SK-N-SH (cell line): ENCODE measurements at regions not wholly inside any gene's neighbourhood (a gene's known extent, or its start where the extent isn't known, plus 50 kb on each side); places are given as distances from the start of the nearest gene placed in this dataset.

Experiments
- CTCF ChIA-PET: fragments of 300-600, 350-600 bp; formaldehyde crosslinking; extraction: SDS; loops from one replicate; lab custom pipeline; 2021; lab: Yijun Ruan, JAX
- POLR2A ChIA-PET: fragments of 350-600 bp; sonication (Branson Sonifier 250); formaldehyde crosslinking; extraction: SDS; loops from one replicate; lab custom pipeline; 2020; ENCODE audit warnings: antibody characterized with exemption, inconsistent platforms; lab: Yijun Ruan, JAX
- DNase-seq: peaks from one replicate; pipeline ENCODE4 v3.0.0; 2012
- H2AFZ ChIP-seq: fragments of 200-600 bp; sonication (generic); 2 replicates; pipeline ENCODE4 v1.8.1; 2016; ENCODE audit warnings: antibody characterized with exemption, mild to moderate bottlenecking, low read depth
- H3F3A ChIP-seq: fragments of 200-600 bp; sonication (generic); replicated peaks from 2 replicates; pipeline ENCODE3; 2016; ENCODE audit warnings: antibody characterized with exemption, mild to moderate bottlenecking; ENCODE audit not compliant: insufficient read depth
- H3K27ac ChIP-seq, 2 experiments: fragments of 200-500 bp in 1 of 2; fragments of 200-600 bp in 1 of 2; sonication (Bioruptor generic) in 1 of 2; sonication (generic), shearing (Covaris generic) in 1 of 2; 2 replicates each; pipeline versions ENCODE4 v1.5.1 to v1.6.1; 2014 to 2016; ENCODE audit warnings: low read depth in 2 of 2, inconsistent platforms in 1 of 2, low read length in 1 of 2, mild to moderate bottlenecking in 1 of 2, mixed read lengths in 1 of 2
- H3K27me3 ChIP-seq: fragments of 200-600 bp; sonication (generic), shearing (Covaris generic); 2 replicates; pipeline ENCODE4 v1.6.1; 2016; ENCODE audit warnings: mixed run types; ENCODE audit not compliant: insufficient read depth
- H3K36me3 ChIP-seq, 2 experiments: fragments of 200-500 bp in 1 of 2; fragments of 200-600 bp in 1 of 2; sonication (Bioruptor generic) in 1 of 2; sonication (generic) in 1 of 2; replicated peaks in 1 of 2; 2 replicates each; pipeline versions ENCODE3 to v1.5.1; 2014 to 2016; ENCODE audit warnings: low read length in 1 of 2, mild to moderate bottlenecking in 1 of 2; ENCODE audit not compliant: insufficient read depth in 2 of 2, control insufficient read depth in 1 of 2
- H3K4me1 ChIP-seq, 2 experiments: fragments of 200-500 bp in 1 of 2; fragments of 200-600 bp in 1 of 2; sonication (Bioruptor generic) in 1 of 2; sonication (generic), shearing (Covaris generic) in 1 of 2; 2 replicates each; pipeline versions ENCODE4 v1.5.1 to v1.6.1; 2014 to 2016; ENCODE audit warnings: low read depth in 1 of 2, low read length in 1 of 2, mixed run types in 1 of 2; ENCODE audit not compliant: insufficient read depth in 2 of 2, control insufficient read depth in 1 of 2
- H3K4me2 ChIP-seq: fragments of 200-600 bp; sonication (generic), shearing (Covaris generic); 2 replicates; pipeline ENCODE4 v1.6.1; 2017; ENCODE audit warnings: mixed run types
- H3K4me3 ChIP-seq, 2 experiments: fragments of 200-500 bp in 1 of 2; fragments of 200-600 bp in 1 of 2; sonication (Bioruptor generic) in 1 of 2; sonication (generic), shearing (Covaris generic) in 1 of 2; 2 replicates each; pipeline versions ENCODE4 v1.5.1 to v1.8.1; 2014 to 2016; ENCODE audit warnings: low read depth in 2 of 2, inconsistent platforms in 1 of 2, low read length in 1 of 2, mild to moderate bottlenecking in 1 of 2, mixed read lengths in 1 of 2, moderate library complexity in 1 of 2
- H3K79me2 ChIP-seq: fragments of 200-600 bp; sonication (generic); 2 replicates; pipeline ENCODE4 v1.8.1; 2017; ENCODE audit warnings: mild to moderate bottlenecking; ENCODE audit not compliant: insufficient read depth
- H3K9ac ChIP-seq: fragments of 200-600 bp; sonication (generic); 2 replicates; pipeline ENCODE4 v1.6.1; 2017; ENCODE audit warnings: mixed run types
- H3K9me2 ChIP-seq: fragments of 200-600 bp; sonication (generic); 2 replicates; pipeline ENCODE4 v1.6.1; 2017; ENCODE audit warnings: mixed run types
- H3K9me3 ChIP-seq: fragments of 200-600 bp; sonication (generic); 2 replicates; pipeline ENCODE4 v1.6.1; 2017; ENCODE audit warnings: mixed run types, mild to moderate bottlenecking, moderate library complexity
- H4K20me1 ChIP-seq: fragments of 200-600 bp; sonication (generic); 2 replicates; pipeline ENCODE4 v1.6.1; 2017; ENCODE audit warnings: mild to moderate bottlenecking, mixed run types; ENCODE audit not compliant: insufficient read depth
- CHD2 ChIP-seq: fragments of 150-350 bp; IDR thresholded peaks from 2 replicates; pipeline ENCODE4 v1.6.1; 2018; ENCODE audit warnings: low read length; ENCODE audit not compliant: partially characterized antibody
- ELF1 ChIP-seq: IDR thresholded peaks from 2 replicates; pipeline ENCODE4 v1.4.0; 2012
- EP300 ChIP-seq, 2 experiments: IDR thresholded peaks; 2 replicates each; pipeline versions ENCODE4 v1.4.0 to v1.6.1; 2012; ENCODE audit warnings: borderline replicate concordance in 1 of 2, low read depth in 1 of 2, low read length in 1 of 2
- FOXJ3 ChIP-seq: sonication (generic); formaldehyde crosslinking; IDR thresholded peaks from 2 replicates; pipeline ENCODE4 v1.5.1; 2020; ENCODE audit warnings: mild to moderate bottlenecking, missing genetic modification reagents
- FOXM1 ChIP-seq: IDR thresholded peaks from 2 replicates; pipeline ENCODE4 v1.4.0; 2012; ENCODE audit warnings: low read depth, mild to moderate bottlenecking
- GABPA ChIP-seq: IDR thresholded peaks from 2 replicates; pipeline ENCODE4 v1.4.0; 2012; ENCODE audit warnings: low read depth, mild to moderate bottlenecking
- NFIC ChIP-seq: IDR thresholded peaks from 2 replicates; pipeline ENCODE4 v1.4.0; 2012; ENCODE audit warnings: borderline replicate concordance
- NRF1 ChIP-seq: IDR thresholded peaks from 2 replicates; pipeline ENCODE4 v1.6.1; 2012; ENCODE audit warnings: low read depth, mild to moderate bottlenecking, low read length
- RAD21 ChIP-seq: IDR thresholded peaks from 2 replicates; pipeline ENCODE4 v1.6.1; 2012; ENCODE audit warnings: mild to moderate bottlenecking, low read length
- RCOR1 ChIP-seq: fragments of 150-350 bp; IDR thresholded peaks from 2 replicates; pipeline ENCODE4 v1.6.1; 2017; ENCODE audit warnings: antibody characterized with exemption, low read length
- RFX5 ChIP-seq: IDR thresholded peaks from 2 replicates; pipeline ENCODE4 v1.6.1; 2012; ENCODE audit warnings: mild to moderate bottlenecking, improper control_type of control experiment, low read length
- RXRA ChIP-seq: IDR thresholded peaks from 2 replicates; pipeline ENCODE4 v1.4.0; 2012; ENCODE audit warnings: low read depth, mild to moderate bottlenecking, borderline replicate concordance
- TAF1 ChIP-seq: IDR thresholded peaks from 2 replicates; pipeline ENCODE4 v1.6.1; 2012; ENCODE audit warnings: low read depth, mild to moderate bottlenecking, low read length, moderate library complexity, borderline replicate concordance
- TCF12 ChIP-seq: IDR thresholded peaks from 2 replicates; pipeline ENCODE4 v1.4.0; 2012
- TEAD4 ChIP-seq: IDR thresholded peaks from 2 replicates; pipeline ENCODE4 v1.4.0; 2012; ENCODE audit warnings: mild to moderate bottlenecking, borderline replicate concordance; ENCODE audit not compliant: insufficient read depth
- USF1 ChIP-seq: IDR thresholded peaks from 2 replicates; pipeline ENCODE4 v1.4.0; 2012; ENCODE audit warnings: low read depth, borderline replicate concordance
- YY1 ChIP-seq: IDR thresholded peaks from 2 replicates; pipeline ENCODE4 v1.4.0; 2012; ENCODE audit warnings: low read depth, mild to moderate bottlenecking
- WGBS: methylation state at CpG from one replicate; pipeline ENCODE4 v1.1.6; 2017; ENCODE audit warnings: low lambda C conversion rate; 5-methylcytosine and 5-hydroxymethylcytosine counted together
- TF ChIP-seq, protein P1 (sequence below): fragments of 200-600 bp; sonication (generic); IDR thresholded peaks from 2 replicates; pipeline ENCODE4 v1.6.1; 2017; ENCODE audit warnings: antibody characterized with exemption, mild to moderate bottlenecking, moderate library complexity

DNA sequence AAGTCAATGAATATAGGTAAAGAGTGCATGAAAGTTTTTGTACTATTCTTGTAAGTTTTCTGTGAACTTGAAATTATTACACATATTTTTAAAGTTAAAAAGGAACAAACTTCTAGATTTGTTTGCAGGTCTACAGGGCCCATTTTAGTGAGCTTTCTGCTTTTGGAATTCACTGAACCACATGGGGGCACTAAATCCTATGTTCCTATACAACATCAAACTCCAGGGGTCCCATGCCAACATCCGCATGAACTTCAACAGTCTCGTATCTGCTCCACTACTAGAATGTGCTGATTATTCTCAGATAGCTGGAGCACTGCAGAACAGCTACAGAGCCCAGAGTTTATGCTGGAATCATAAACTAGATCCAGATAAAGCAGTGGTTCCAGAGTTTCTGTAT lies 347.9 kb upstream of the SPTLC3 start:
- no peaks in the 10 kb centered on the region for H3K27me3 ChIP-seq
- TF ChIP-seq ELF1 (no peak), TCF12 (no peak), FOXJ3 (CRISPR knock-in tag) (no peak), RAD21 (peak; percentile 52), GABPA (no peak)
- TF ChIP-seq, protein P1, sequence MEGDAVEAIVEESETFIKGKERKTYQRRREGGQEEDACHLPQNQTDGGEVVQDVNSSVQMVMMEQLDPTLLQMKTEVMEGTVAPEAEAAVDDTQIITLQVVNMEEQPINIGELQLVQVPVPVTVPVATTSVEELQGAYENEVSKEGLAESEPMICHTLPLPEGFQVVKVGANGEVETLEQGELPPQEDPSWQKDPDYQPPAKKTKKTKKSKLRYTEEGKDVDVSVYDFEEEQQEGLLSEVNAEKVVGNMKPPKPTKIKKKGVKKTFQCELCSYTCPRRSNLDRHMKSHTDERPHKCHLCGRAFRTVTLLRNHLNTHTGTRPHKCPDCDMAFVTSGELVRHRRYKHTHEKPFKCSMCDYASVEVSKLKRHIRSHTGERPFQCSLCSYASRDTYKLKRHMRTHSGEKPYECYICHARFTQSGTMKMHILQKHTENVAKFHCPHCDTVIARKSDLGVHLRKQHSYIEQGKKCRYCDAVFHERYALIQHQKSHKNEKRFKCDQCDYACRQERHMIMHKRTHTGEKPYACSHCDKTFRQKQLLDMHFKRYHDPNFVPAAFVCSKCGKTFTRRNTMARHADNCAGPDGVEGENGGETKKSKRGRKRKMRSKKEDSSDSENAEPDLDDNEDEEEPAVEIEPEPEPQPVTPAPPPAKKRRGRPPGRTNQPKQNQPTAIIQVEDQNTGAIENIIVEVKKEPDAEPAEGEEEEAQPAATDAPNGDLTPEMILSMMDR: 0 out of 2 replicates have a peak, but pooled peaks have one; percentile 13
- TF ChIP-seq, all 33 proteins: peak for 2
- Histone ChIP-seq H3K4me2 (no peak overlapping the region), H3K9me3 (no peaks in the 10 kb centered on the region), H3K79me2 (no peaks in the 10 kb centered on the region), H3K9ac (no peak overlapping the region), H3K4me1 (no peaks in the 10 kb centered on the region), H3K4me3 (no peak overlapping the region; a peak in 1 of 4 replicates), H2AFZ (no peak overlapping the region), H3K9me2 (no peaks in the 10 kb centered on the region), H3K36me3 (no peaks in the 10 kb centered on the region), H3F3A (no peaks in the 10 kb centered on the region), H3K27ac (no peak overlapping the region), H4K20me1 (no peaks in the 10 kb centered on the region)
- WGBS: 28% methylated on average over 2 of the region's 2 CpGs
- ChIA-PET POLR2A (no interaction called here), CTCF (interaction anchor here (0.6 to 2.1 kb wide), 14 partner anchors 9 to 308 kb away, joined by 3 to 13 read pairs (median 4); no protein-coding TSS in a partner anchor)
- peak; percentile 17 for DNase-seq

DNA sequence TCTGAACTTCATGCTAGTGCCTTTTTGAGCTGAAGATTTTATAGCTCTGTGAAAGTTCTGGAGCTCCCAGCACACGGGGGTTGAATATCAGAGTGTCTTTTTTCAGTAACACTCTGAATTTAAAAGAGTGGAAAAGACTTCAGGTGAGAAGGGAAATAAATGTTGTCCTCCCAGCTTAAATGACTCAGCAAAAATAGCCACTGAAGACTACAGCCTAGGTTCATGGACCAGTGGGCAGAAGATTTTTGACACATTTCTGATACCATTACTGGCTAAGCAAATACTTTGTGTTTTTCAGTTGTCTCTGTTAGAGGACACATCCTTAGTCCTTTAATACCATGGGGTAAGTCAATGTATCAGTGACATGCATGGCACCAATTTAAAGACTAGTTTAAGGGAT lies 338.5 kb upstream of the SPTLC3 start:
- Histone ChIP-seq H3K27ac (no peak overlapping the region), H3F3A (no peaks in the 10 kb centered on the region), H3K9me2 (no peaks in the 10 kb centered on the region), H3K27me3 (no peaks in the 10 kb centered on the region), H3K36me3 (no peaks in the 10 kb centered on the region), H3K9ac (no peak overlapping the region), H3K4me2 (no peak overlapping the region), H3K9me3 (no peaks in the 10 kb centered on the region), H3K4me3 (no peak overlapping the region), H4K20me1 (no peaks in the 10 kb centered on the region), H2AFZ (no peak overlapping the region), H3K79me2 (no peaks in the 10 kb centered on the region), H3K4me1 (no peaks in the 10 kb centered on the region)
- POLR2A ChIA-PET: no interaction called here
- CTCF ChIA-PET: interaction anchor here (1.1 kb wide), 1 partner anchor 9 kb away, joined by 4 read pairs; no protein-coding TSS in a partner anchor
- 0% methylated on average over 1 of the region's 1 CpG for WGBS
- no peak for TF ChIP-seq TCF12
- TF ChIP-seq RFX5: no peak
- TF ChIP-seq RCOR1: no peak
- no peak for TF ChIP-seq TEAD4
- TF ChIP-seq USF1: no peak
- TF ChIP-seq RAD21: no peak
- TF ChIP-seq NRF1: no peak
- no peak for TF ChIP-seq FOXM1
- TF ChIP-seq ELF1: no peak
- no peak for TF ChIP-seq YY1
- no peak for TF ChIP-seq CHD2
- TF ChIP-seq EP300 (IDR thresholded peaks at IDR 0.05; ENCODE audit: borderline replicate concordance in 1 of 2, low read depth in 1 of 2, low read length in 1 of 2): no peak
- no peak for TF ChIP-seq TAF1
- TF ChIP-seq NFIC: no peak
- TF ChIP-seq RXRA: no peak
- no peak for DNase-seq
